ENCODE measurements at regions not wholly inside any gene's neighbourhood (a gene's known extent, or its start where the extent isn't known, plus 50 kb on each side); places are given as distances from the start of the nearest gene placed in this dataset.

- no peak for TF ChIP-seq REST (IDR thresholded peaks at IDR 0.05; ENCODE audit: insufficient read depth in 1 of 2, low read depth in 2 of 2, low read length in 1 of 2)
- TF ChIP-seq TCF7L2 (IDR thresholded peaks at IDR 0.05; ENCODE audit: low read depth, low read length), result no peak
- no peak for TF ChIP-seq SIN3A (IDR thresholded peaks at IDR 0.05; ENCODE audit: borderline replicate concordance, insufficient read depth, low read depth, low read length)
- TF ChIP-seq CTCF (IDR thresholded peaks at IDR 0.05), result no peak
- TF ChIP-seq POLR2AphosphoS5 (IDR thresholded peaks at IDR 0.05; ENCODE audit: low read depth, low read length), result no peak
- no peaks in the 10 kb centered on the region for H3K36me3 ChIP-seq (ENCODE audit: control insufficient read depth, insufficient read depth, low read length)
- H3K4me3 ChIP-seq (ENCODE audit: low read depth in 2 of 2, low read length in 2 of 2), result no peak overlapping the region
- CTCF ChIA-PET, result no interaction called here
- in situ Hi-C loops (cut with HindIII; ENCODE audit: low pct_unique_long_range_greater_than_20kb, low sequenced_read_pairs), result no loop called here
- intact Hi-C loops (cut with micrococcal nuclease; ENCODE audit: unreplicated experiment), result no loop called here
- POLR2A ChIA-PET, result no interaction called here
- no peaks in the 10 kb centered on the region for H3K27me3 ChIP-seq (ENCODE audit: control insufficient read depth, insufficient read depth, low read length)
- H3K9me3 ChIP-seq (ENCODE audit: control insufficient read depth, insufficient read depth, low read depth, low read length), result no peaks in the 10 kb centered on the region
- BruUV-seq (replicated peaks), result no TSS peak
- DNase-seq (ENCODE audit: low read depth, low spot score), result no peak
- ATAC-seq, result no peak
- no peak overlapping the region for H3K27ac ChIP-seq (ENCODE audit: low read length)
- no peaks in the 10 kb centered on the region for H3K4me1 ChIP-seq (ENCODE audit: control insufficient read depth, insufficient read depth, low read length)
Observed at GRCh38 chr1:239633432-239633831, 247.1 kb downstream of the CHRM3 start.

GRCh38 chr1:239635276-239635675, 248.9 kb downstream of the CHRM3 start:
- no peaks in the 10 kb centered on the region for H3K36me3 ChIP-seq (ENCODE audit: control insufficient read depth, insufficient read depth, low read length)
- no peaks in the 10 kb centered on the region for H3K27me3 ChIP-seq (ENCODE audit: control insufficient read depth, insufficient read depth, low read length)
- H3K4me3 ChIP-seq (ENCODE audit: low read depth in 2 of 2, low read length in 2 of 2), result no peak overlapping the region
- ATAC-seq (no peak), DNase-seq (ENCODE audit: low read depth, low spot score) (no peak)
- ChIA-PET CTCF (no interaction called here), POLR2A (no interaction called here)
- intact Hi-C loops (cut with micrococcal nuclease; ENCODE audit: unreplicated experiment), result no loop called here
- no peaks in the 10 kb centered on the region for H3K9me3 ChIP-seq (ENCODE audit: control insufficient read depth, insufficient read depth, low read depth, low read length)
- no peak for TF ChIP-seq REST (IDR thresholded peaks at IDR 0.05; ENCODE audit: insufficient read depth in 1 of 2, low read depth in 2 of 2, low read length in 1 of 2)
- TF ChIP-seq SIN3A (IDR thresholded peaks at IDR 0.05; ENCODE audit: borderline replicate concordance, insufficient read depth, low read depth, low read length), result no peak
- TF ChIP-seq CTCF (IDR thresholded peaks at IDR 0.05), result no peak
- TF ChIP-seq TCF7L2 (IDR thresholded peaks at IDR 0.05; ENCODE audit: low read depth, low read length), result no peak
- TF ChIP-seq POLR2AphosphoS5 (IDR thresholded peaks at IDR 0.05; ENCODE audit: low read depth, low read length), result no peak
- in situ Hi-C loops (cut with HindIII; ENCODE audit: low pct_unique_long_range_greater_than_20kb, low sequenced_read_pairs), result no loop called here
- no peaks in the 10 kb centered on the region for H3K4me1 ChIP-seq (ENCODE audit: control insufficient read depth, insufficient read depth, low read length)
- H3K27ac ChIP-seq (ENCODE audit: low read length), result no peak overlapping the region
- BruUV-seq (replicated peaks), result no TSS peak
